MM.1S (cell line): ENCODE measurements at regions not wholly inside any gene's neighbourhood (a gene's known extent, or its start where the extent isn't known, plus 50 kb on each side); places are given as distances from the start of the nearest gene placed in this dataset.

Experiments used
- CTCF ChIP-seq: fragments of 300-600 bp; sonication (generic); IDR thresholded peaks from 2 replicates; pipeline ENCODE4 v1.5.1; 2016; ENCODE audit warnings: antibody characterized with exemption, low read length, mixed read lengths
- EZH2 ChIP-seq: fragments of 300-600 bp; sonication (generic); optimal IDR thresholded peaks from 2 replicates; pipeline ENCODE3; 2017; ENCODE audit warnings: low read depth, mild to moderate bottlenecking, antibody characterized with exemption, low read length, mixed read lengths

GRCh38 chr10:71156436-71156835 is 55.9 kb upstream of the UNC5B start:
- TF ChIP-seq CTCF: no peak
- TF ChIP-seq EZH2: no peak
